K562 (cell line): ENCODE measurements at regions not wholly inside any gene's neighbourhood (a gene's known extent, or its start where the extent isn't known, plus 50 kb on each side); places are given as distances from the start of the nearest gene placed in this dataset.

ENCODE experiments used
- ADNP ChIP-seq: fragments of 200-800 bp; sonication (Bioruptor generic); IDR thresholded peaks from 2 replicates; pipeline ENCODE4 v1.6.1; 2016; ENCODE audit warnings: missing genetic modification characterization, missing compliant biosample characterization
- AFF1 ChIP-seq, 2 experiments: fragments of 450-650 bp; IDR thresholded peaks; 2 replicates each; pipeline ENCODE4 v1.6.1; 2018; ENCODE audit warnings: mild to moderate bottlenecking in 2 of 2, low read depth in 1 of 2; ENCODE audit not compliant: partially characterized antibody in 2 of 2
- ARNT ChIP-seq, 2 experiments: fragments of 450-650 bp; IDR thresholded peaks; 2 replicates each; pipeline ENCODE4 v1.6.1; 2016; ENCODE audit warnings: mild to moderate bottlenecking in 1 of 2
- CBFB ChIP-seq: sonication (generic); formaldehyde crosslinking; IDR thresholded peaks from 2 replicates; pipeline ENCODE4 v1.4.0; 2020; ENCODE audit warnings: mild to moderate bottlenecking, missing genetic modification reagents
- CTBP1 ChIP-seq: fragments of 450-650 bp; IDR thresholded peaks from 2 replicates; pipeline ENCODE4 v1.6.1; 2016; ENCODE audit warnings: borderline replicate concordance
- E2F6 ChIP-seq, 2 experiments: IDR thresholded peaks; 2 replicates each; pipeline ENCODE4 v1.6.1; 2011; ENCODE audit warnings: borderline replicate concordance in 1 of 2, control low read depth in 1 of 2, low read depth in 1 of 2, low read length in 1 of 2, mild to moderate bottlenecking in 1 of 2, mixed read lengths in 1 of 2, moderate library complexity in 1 of 2; ENCODE audit not compliant: insufficient read depth in 1 of 2, insufficient read length in 1 of 2, poor library complexity in 1 of 2, severe bottlenecking in 1 of 2; ENCODE audit errors: extremely low read depth in 1 of 2
- ETV6 ChIP-seq, 3 experiments: fragments of 150-350 bp in 1 of 3; sonication (generic) in 1 of 3; formaldehyde crosslinking in 1 of 3; IDR thresholded peaks; 2 replicates each; pipeline versions ENCODE4 v1.6.1 to v1.8.0; 2014 to 2022; ENCODE audit warnings: borderline replicate concordance in 2 of 3, low read depth in 2 of 3, antibody characterized with exemption in 1 of 3, low read length in 1 of 3, mild to moderate bottlenecking in 1 of 3, missing genetic modification reagents in 1 of 3
- ILF3 ChIP-seq: fragments of 450-650 bp; IDR thresholded peaks from 2 replicates; pipeline ENCODE4 v1.6.1; 2018; ENCODE audit warnings: antibody characterized with exemption, mild to moderate bottlenecking, moderate library complexity, borderline replicate concordance
- KAT2B ChIP-seq: IDR thresholded peaks from one replicate; pipeline ENCODE4 v1.6.1; 2012; ENCODE audit warnings: low read depth, mild to moderate bottlenecking, control low read depth, inconsistent platforms, low read length, moderate library complexity
- KLF13 ChIP-seq: fragments of 450-650 bp; IDR thresholded peaks from 2 replicates; pipeline ENCODE4 v1.6.1; 2016; ENCODE audit warnings: missing genetic modification characterization, low read depth, mild to moderate bottlenecking, missing compliant biosample characterization, moderate library complexity, borderline replicate concordance
- MXI1 ChIP-seq: IDR thresholded peaks from 2 replicates; pipeline ENCODE4 v1.6.1; 2011; ENCODE audit warnings: low read depth, mild to moderate bottlenecking, improper control_type of control experiment, low read length
- NUFIP1 ChIP-seq: fragments of 450-650 bp; IDR thresholded peaks from 2 replicates; pipeline ENCODE4 v1.6.1; 2018; ENCODE audit not compliant: partially characterized antibody
- SETDB1 ChIP-seq: IDR thresholded peaks from one replicate; pipeline ENCODE4 v1.6.1; 2012; ENCODE audit warnings: low read length, control low read depth, inconsistent platforms
- SIN3B ChIP-seq: fragments of 450-650 bp; IDR thresholded peaks from 2 replicates; pipeline ENCODE4 v1.6.1; 2017; ENCODE audit warnings: low read depth, mild to moderate bottlenecking, moderate library complexity
- SIX5 ChIP-seq, 2 experiments: IDR thresholded peaks; 2 replicates each; pipeline ENCODE4 v1.6.1; 2011; ENCODE audit warnings: low read length in 2 of 2, borderline replicate concordance in 1 of 2, low read depth in 1 of 2, mild to moderate bottlenecking in 1 of 2, moderate library complexity in 1 of 2; ENCODE audit not compliant: insufficient read depth in 1 of 2
- SRSF9 ChIP-seq: fragments of 200-400 bp; formaldehyde crosslinking; IDR thresholded peaks from 2 replicates; pipeline ENCODE4 v1.6.1; 2017; ENCODE audit warnings: low read depth, low read length, borderline replicate concordance
- TGIF2 ChIP-seq: sonication (generic); formaldehyde crosslinking; IDR thresholded peaks from 2 replicates; pipeline ENCODE4 v1.8.1; 2022; ENCODE audit warnings: mild to moderate bottlenecking, missing genetic modification reagents, moderate library complexity
- ZNF75A ChIP-seq: fragments of 450-650 bp; formaldehyde crosslinking; IDR thresholded peaks from 2 replicates; pipeline ENCODE4 v1.4.0; 2020; ENCODE audit warnings: mild to moderate bottlenecking
- ZNF77 ChIP-seq: fragments of 250-450 bp; sonication (Bioruptor Pico); IDR thresholded peaks from 2 replicates; pipeline ENCODE4 v1.5.0; 2020
- ZSCAN32 ChIP-seq: fragments of 450-650 bp; formaldehyde crosslinking; IDR thresholded peaks from 2 replicates; pipeline ENCODE4 v1.4.0; 2020; ENCODE audit warnings: mild to moderate bottlenecking, moderate library complexity
- TF ChIP-seq, protein P1 (sequence below): fragments of 450-650 bp; formaldehyde crosslinking; IDR thresholded peaks from 2 replicates; pipeline ENCODE4 v1.4.0; 2020; ENCODE audit warnings: mild to moderate bottlenecking, moderate library complexity

GRCh38 chrX:2629316-2630007 lies 61.6 kb upstream of the CD99 start (continued):
- TF ChIP-seq AFF1 (IDR thresholded peaks at IDR 0.05; ENCODE audit: low read depth in 1 of 2, partially characterized antibody in 2 of 2) = peak in 1 of 2 experiments; percentile 28
- TF ChIP-seq SRSF9 = no peak
- TF ChIP-seq ILF3 = no peak
- no peak for TF ChIP-seq ZNF77
- TF ChIP-seq KLF13 (tag) = no peak
- no peak for TF ChIP-seq SETDB1
- no peak for TF ChIP-seq ZSCAN32 (CRISPR knock-in tag)
- no peak for TF ChIP-seq NUFIP1
- TF ChIP-seq MXI1 = no peak
- TF ChIP-seq SIX5 (IDR thresholded peaks at IDR 0.05; ENCODE audit: borderline replicate concordance in 1 of 2, insufficient read depth in 1 of 2, low read depth in 1 of 2, low read length in 2 of 2) = no peak
- TF ChIP-seq CBFB = no peak
- TF ChIP-seq SIN3B = no peak
- TF ChIP-seq CTBP1 = no peak
- TF ChIP-seq ETV6 (IDR thresholded peaks at IDR 0.05; ENCODE audit: borderline replicate concordance in 1 of 2, low read depth in 2 of 2, low read length in 1 of 2) = peak; percentile 94 to 100
- peak; percentile 100 for TF ChIP-seq ETV6 (CRISPR knock-in tag; IDR thresholded peaks at IDR 0.05; ENCODE audit: borderline replicate concordance)
- TF ChIP-seq TGIF2 (CRISPR knock-in tag) = no peak
- no peak for TF ChIP-seq E2F6 (IDR thresholded peaks at IDR 0.05; ENCODE audit: borderline replicate concordance in 1 of 2, extremely low read depth in 1 of 2, insufficient read depth in 1 of 2, insufficient read length in 1 of 2, low read depth in 1 of 2, low read length in 1 of 2, poor library complexity in 1 of 2, severe bottlenecking in 1 of 2)
- TF ChIP-seq ADNP = no peak
- no peak for TF ChIP-seq ZNF75A (CRISPR knock-in tag)
- no peak for TF ChIP-seq KAT2B
- 0 out of 4 replicates have a peak, but pooled peaks of 1 of the 2 experiments have one; percentile 47 for TF ChIP-seq ARNT (IDR thresholded peaks at IDR 0.05)
- TF ChIP-seq, protein P1, sequence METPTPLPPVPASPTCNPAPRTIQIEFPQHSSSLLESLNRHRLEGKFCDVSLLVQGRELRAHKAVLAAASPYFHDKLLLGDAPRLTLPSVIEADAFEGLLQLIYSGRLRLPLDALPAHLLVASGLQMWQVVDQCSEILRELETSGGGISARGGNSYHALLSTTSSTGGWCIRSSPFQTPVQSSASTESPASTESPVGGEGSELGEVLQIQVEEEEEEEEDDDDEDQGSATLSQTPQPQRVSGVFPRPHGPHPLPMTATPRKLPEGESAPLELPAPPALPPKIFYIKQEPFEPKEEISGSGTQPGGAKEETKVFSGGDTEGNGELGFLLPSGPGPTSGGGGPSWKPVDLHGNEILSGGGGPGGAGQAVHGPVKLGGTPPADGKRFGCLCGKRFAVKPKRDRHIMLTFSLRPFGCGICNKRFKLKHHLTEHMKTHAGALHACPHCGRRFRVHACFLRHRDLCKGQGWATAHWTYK (CRISPR knock-in tag) = 0 out of 2 replicates have a peak, but pooled peaks have one; percentile 13
